H1 (cell line): ENCODE measurements at regions not wholly inside any gene's neighbourhood (a gene's known extent, or its start where the extent isn't known, plus 50 kb on each side); places are given as distances from the start of the nearest gene placed in this dataset.

ENCODE experiments used
- CHD1 ChIP-seq: IDR thresholded peaks from 2 replicates; pipeline ENCODE4 v1.6.1; 2012; ENCODE audit warnings: low read depth, low read length, improper control_type of control experiment

GRCh38 chr1:118487091-118487490, 302.1 kb upstream of the SPAG17 start (continued):
- TF ChIP-seq CHD1, result no peak
